GM12878 (cell line): ENCODE measurements at regions not wholly inside any gene's neighbourhood (a gene's known extent, or its start where the extent isn't known, plus 50 kb on each side); places are given as distances from the start of the nearest gene placed in this dataset.
"Not testable (repeated sequence)": the region's sequence is repeated elsewhere in the genome, so short reads cannot be mapped to it uniquely, and the experiment has no call there.

Experiments
- ATAC-seq: fragments of 200-7000 bp; cut with Tn5 transposase; 3 replicates; pipeline ENCODE4 v1.9.1; 2020; ENCODE audit warnings: mild to moderate bottlenecking, moderate library complexity
- BruUV-seq: library from RNA; stranded (reverse); fragments of 400-500 nt; replicated peaks from 2 replicates; lab custom pipeline; 2021; lab: Mats Ljungman, UMichigan
- CTCF ChIA-PET: fragments of 300-600 bp; sonication (Branson Sonifier 250); formaldehyde crosslinking; extraction: SDS; loops from one replicate; lab custom pipeline; 2021; ENCODE audit warnings: inconsistent platforms; lab: Yijun Ruan, JAX
- POLR2A ChIA-PET: fragments of 350-600 bp; formaldehyde crosslinking; extraction: SDS; loops from one replicate; lab custom pipeline; 2021; ENCODE audit warnings: inconsistent platforms; lab: Charles Lee
- RAD21 ChIA-PET: fragments of 300-600 bp; sonication (Branson Sonifier 250); formaldehyde crosslinking; loops from one replicate; lab custom pipeline; 2023; ENCODE audit warnings: antibody characterized with exemption; ENCODE audit not compliant: unreplicated experiment; lab: Charles Lee
- SMC1A ChIA-PET: fragments of 300-600 bp; sonication (Branson Sonifier 250); formaldehyde crosslinking; loops from one replicate; lab custom pipeline; 2023; ENCODE audit not compliant: unreplicated experiment, uncharacterized antibody; lab: Charles Lee
- DNase-seq: peaks from one replicate; pipeline ENCODE4 v3.0.0-alpha.2; 2011; ENCODE audit warnings: low read depth, low spot score
- FAIRE-seq: peaks from 3 replicates; lab custom pipeline; 2011; peaks lifted over from hg19 to GRCh38; lab: Jason Lieb, UNC
- H2AFZ ChIP-seq: 2 replicates; pipeline ENCODE4 v1.6.0; 2011; ENCODE audit warnings: low read depth, low read length, control low read depth; ENCODE audit not compliant: control insufficient read depth
- H3K27ac ChIP-seq: 2 replicates; pipeline ENCODE4 v1.5.1; 2011; ENCODE audit warnings: control low read depth; ENCODE audit not compliant: control insufficient read depth, insufficient read depth
- H3K27me3 ChIP-seq, 2 experiments: replicated peaks in 1 of 2; 2 replicates each; pipeline versions ENCODE4 v1.6.0 to v1.6.1; 2011; ENCODE audit warnings: low read length in 1 of 2; ENCODE audit not compliant: control insufficient read depth in 2 of 2, insufficient read depth in 2 of 2
- H3K36me3 ChIP-seq, 2 experiments: 2 replicates each; pipeline ENCODE4 v1.5.1; 2011; ENCODE audit warnings: low read length in 1 of 2; ENCODE audit not compliant: control insufficient read depth in 2 of 2, insufficient read depth in 2 of 2
- H3K4me1 ChIP-seq: 2 replicates; pipeline ENCODE4 v1.6.1; 2011; ENCODE audit warnings: mild to moderate bottlenecking, low read length, moderate library complexity, mixed read lengths; ENCODE audit not compliant: control insufficient read depth, insufficient read depth
- H3K4me2 ChIP-seq: 2 replicates; pipeline ENCODE4 v1.6.0; 2011; ENCODE audit warnings: control low read depth; ENCODE audit not compliant: control insufficient read depth, insufficient read depth
- H3K4me3 ChIP-seq: fragments of 200-600 bp; sonication (generic); 2 replicates; pipeline ENCODE4 v1.5.1; 2016
- H3K79me2 ChIP-seq: 2 replicates; pipeline ENCODE4 v1.6.0; 2011; ENCODE audit warnings: low read length; ENCODE audit not compliant: control insufficient read depth, insufficient read depth
- H3K9ac ChIP-seq: 2 replicates; pipeline ENCODE4 v1.8.0; 2011; ENCODE audit warnings: low read length, control low read depth, mixed read lengths; ENCODE audit not compliant: control insufficient read depth, insufficient read depth
- H3K9me3 ChIP-seq: replicated peaks from 3 replicates; pipeline ENCODE4 v1.5.1; 2011; ENCODE audit warnings: mild to moderate bottlenecking, low read length; ENCODE audit not compliant: control insufficient read depth, insufficient read depth
- H4K20me1 ChIP-seq: 2 replicates; pipeline ENCODE4 v1.6.0; 2011; ENCODE audit not compliant: control insufficient read depth, insufficient read depth
- ATF3 ChIP-seq: IDR thresholded peaks from 2 replicates; pipeline ENCODE4 v1.6.1; 2011; ENCODE audit warnings: low read depth, mild to moderate bottlenecking, low read length, moderate library complexity, borderline replicate concordance; ENCODE audit errors: extremely low read depth
- CEBPB ChIP-seq, 2 experiments: fragments of 150-350 bp in 1 of 2; IDR thresholded peaks; 2 replicates each; pipeline ENCODE4 v1.6.1; 2012 to 2014; ENCODE audit warnings: low read depth in 2 of 2, low read length in 2 of 2, borderline replicate concordance in 1 of 2, inconsistent platforms in 1 of 2
- HDAC2 ChIP-seq: fragments of 200-600 bp; sonication (generic); IDR thresholded peaks from 2 replicates; pipeline ENCODE4 v1.6.1; 2017
- IKZF1 ChIP-seq: fragments of 450-650 bp; conservative IDR thresholded peaks from 2 replicates; pipeline ENCODE4 v1.6.1; 2017; ENCODE audit warnings: antibody characterized with exemption, mild to moderate bottlenecking
- NRF1 ChIP-seq: conservative IDR thresholded peaks from 2 replicates; pipeline ENCODE4 v1.6.1; 2011; ENCODE audit warnings: mild to moderate bottlenecking, low read depth, low read length, improper control_type of control experiment
- ZNF687 ChIP-seq: fragments of 450-650 bp; IDR thresholded peaks from 2 replicates; pipeline ENCODE4 v1.6.1; 2017; ENCODE audit warnings: mild to moderate bottlenecking, moderate library complexity
- WGBS: methylation state at CpG from one replicate; pipeline ENCODE4 v1.1.6; 2016; ENCODE audit warnings: low lambda C conversion rate; ENCODE audit not compliant: insufficient replicate concordance, insufficient coverage; ENCODE audit errors: missing lambda C conversion rate; 5-methylcytosine and 5-hydroxymethylcytosine counted together
- in situ Hi-C: fragments of 300-500 bp; cut with MboI; formaldehyde crosslinking; loops from 9 replicates; pipeline ENCODE4 v1.14.3; 2018; ENCODE audit warnings: mixed read lengths
- intact Hi-C: fragments of 100-400 bp; cut with micrococcal nuclease; formaldehyde crosslinking; loops from one replicate; pipeline ENCODE4 v1.14.2; 2022; ENCODE audit not compliant: unreplicated experiment

- TF ChIP-seq ZNF687: peak; percentile 65
- no peak for TF ChIP-seq CEBPB (IDR thresholded peaks at IDR 0.05; ENCODE audit: borderline replicate concordance in 1 of 2, low read depth in 2 of 2, low read length in 2 of 2)
- no peak for TF ChIP-seq HDAC2
- TF ChIP-seq IKZF1: peak; percentile 78
- no peak for TF ChIP-seq ATF3
- no peak for TF ChIP-seq NRF1
- TF ChIP-seq, all 136 proteins: peak for 51
Observed at GRCh38 chr12:11545484-11546330, 103.8 kb upstream of the ETV6 start (continued).

- ATAC-seq, H3K27me3 ChIP-seq, BruUV-seq, FAIRE-seq, in situ Hi-C loops, H3K9me3 ChIP-seq, H4K20me1 ChIP-seq, DNase-seq, H3K36me3 ChIP-seq, H3K4me3 ChIP-seq, H3K79me2 ChIP-seq: not testable (repeated sequence)
- peak overlapping the region; percentile 86 for H3K4me2 ChIP-seq
- H3K4me1 ChIP-seq: peaks cover 27% of the 10 kb centered on the region
- ChIA-PET POLR2A (interaction anchor here (0.8 to 3.1 kb wide), 6 partner anchors 9 to 139 kb away, joined by 3 to 18 read pairs (median 8); no protein-coding TSS in a partner anchor), CTCF (interaction anchor here (0.7 to 3.3 kb wide), 17 partner anchors 9 to 1190 kb away, joined by 3 to 41 read pairs (median 6); partner anchors contain the start of gene BORCS5), SMC1A (interaction anchor here (0.7 to 4.8 kb wide), 29 partner anchors 8 to 1180 kb away, joined by 3 to 47 read pairs (median 4); no protein-coding TSS in a partner anchor), RAD21 (interaction anchor here (0.7 to 2.8 kb wide), 22 partner anchors 9 to 486 kb away, joined by 3 to 34 read pairs (median 5); partner anchors contain the start of gene ETV6)
- WGBS: 69% methylated on average over 10 of the region's 14 CpGs
- peak overlapping the region; percentile 61 for H3K9ac ChIP-seq
- peak overlapping the region; percentile 94 for H3K27ac ChIP-seq
- peak overlapping the region; percentile 42 for H2AFZ ChIP-seq
- intact Hi-C loops: loop anchor here (1.0 kb wide), 1 partner anchor 19 kb away; no protein-coding TSS in a partner anchor
Observed at GRCh38 chr12:11546582-11547270, 102.7 kb upstream of the ETV6 start.

GRCh38 chr12:11547271-11547646 is 102.2 kb upstream of the ETV6 start:
- H2AFZ ChIP-seq, H3K4me3 ChIP-seq, BruUV-seq, H4K20me1 ChIP-seq, ATAC-seq, H3K4me2 ChIP-seq, H3K9me3 ChIP-seq, intact Hi-C loops, H3K36me3 ChIP-seq, in situ Hi-C loops, POLR2A ChIA-PET, H3K79me2 ChIP-seq, FAIRE-seq, DNase-seq, H3K27me3 ChIP-seq, H3K27ac ChIP-seq, H3K9ac ChIP-seq: not testable (repeated sequence)
- peaks cover 27% of the 10 kb centered on the region for H3K4me1 ChIP-seq
- CTCF ChIA-PET: interaction anchor here (1.9 to 2.8 kb wide), 2 partner anchors 17 to 33 kb away, joined by 6 to 13 read pairs; no protein-coding TSS in a partner anchor
- SMC1A ChIA-PET: interaction anchor here (0.8 kb wide), 1 partner anchor 820 kb away, joined by 3 read pairs; no protein-coding TSS in a partner anchor
- 94% methylated on average over 27 of the region's 31 CpGs for WGBS
- RAD21 ChIA-PET: interaction anchor here (0.6 to 2.7 kb wide), 6 partner anchors 9 to 737 kb away, joined by 3 to 34 read pairs (median 11); partner anchors contain the start of gene ETV6
